ENCODE measurements at regions not wholly inside any gene's neighbourhood (a gene's known extent, or its start where the extent isn't known, plus 50 kb on each side); places are given as distances from the start of the nearest gene placed in this dataset.
"Not testable (repeated sequence)": the region's sequence is repeated elsewhere in the genome, so short reads cannot be mapped to it uniquely, and the experiment has no call there.

GRCh38 chr2:111402450-111402849 lies 281.7 kb downstream of the BCL2L11 start:
- H3K4me3 ChIP-seq; intact Hi-C loops (cut with DNase I); H3K27ac ChIP-seq; H3K9me3 ChIP-seq; H3K36me3 ChIP-seq; ATAC-seq; H3K4me1 ChIP-seq; H3K27me3 ChIP-seq; DNase-seq: not testable (repeated sequence)

GRCh38 chr2:111403287-111403686 lies 282.6 kb downstream of the BCL2L11 start:
- H3K36me3 ChIP-seq; H3K9me3 ChIP-seq; H3K4me1 ChIP-seq; H3K4me3 ChIP-seq; H3K27me3 ChIP-seq; intact Hi-C loops (cut with DNase I); DNase-seq; H3K27ac ChIP-seq; ATAC-seq: not testable (repeated sequence)

- H3K4me1 ChIP-seq; H3K27ac ChIP-seq; DNase-seq; H3K9me3 ChIP-seq; H3K27me3 ChIP-seq; ATAC-seq; intact Hi-C loops (cut with DNase I); H3K36me3 ChIP-seq; H3K4me3 ChIP-seq: not testable (repeated sequence)
Measured at GRCh38 chr2:111406616-111407015, 285.9 kb downstream of the BCL2L11 start.

- H3K27ac ChIP-seq; H3K36me3 ChIP-seq; intact Hi-C loops (cut with DNase I); H3K9me3 ChIP-seq; H3K4me1 ChIP-seq; H3K27me3 ChIP-seq; H3K4me3 ChIP-seq; DNase-seq; ATAC-seq: not testable (repeated sequence)
Measured at GRCh38 chr2:111407632-111408194, 287.0 kb downstream of the BCL2L11 start.

GRCh38 chr2:111410868-111411406 lies 290.2 kb downstream of the BCL2L11 start:
- H3K4me1 ChIP-seq; H3K27me3 ChIP-seq; H3K9me3 ChIP-seq; intact Hi-C loops (cut with DNase I); H3K36me3 ChIP-seq; DNase-seq; H3K27ac ChIP-seq; H3K4me3 ChIP-seq: not testable (repeated sequence)
- ATAC-seq = peak; percentile 71

GRCh38 chr2:111411867-111412681 lies 291.4 kb downstream of the BCL2L11 start:
- H3K4me3 ChIP-seq; H3K27ac ChIP-seq; DNase-seq; H3K36me3 ChIP-seq; H3K4me1 ChIP-seq; H3K9me3 ChIP-seq; H3K27me3 ChIP-seq; intact Hi-C loops (cut with DNase I): not testable (repeated sequence)
- ATAC-seq = peak; percentile 2

GRCh38 chr2:111412841-111413650 lies 292.3 kb downstream of the BCL2L11 start:
- H3K4me3 ChIP-seq; H3K9me3 ChIP-seq; ATAC-seq; DNase-seq; H3K27ac ChIP-seq; intact Hi-C loops (cut with DNase I); H3K27me3 ChIP-seq; H3K36me3 ChIP-seq; H3K4me1 ChIP-seq: not testable (repeated sequence)

- H3K4me3 ChIP-seq; intact Hi-C loops (cut with DNase I); H3K36me3 ChIP-seq; H3K4me1 ChIP-seq; H3K9me3 ChIP-seq; DNase-seq; H3K27me3 ChIP-seq; H3K27ac ChIP-seq: not testable (repeated sequence)
- peak; percentile 37 for ATAC-seq
Measured at GRCh38 chr2:111413950-111414349, 293.2 kb downstream of the BCL2L11 start.

GRCh38 chr2:111415765-111416743 lies 295.3 kb downstream of the BCL2L11 start:
- not testable (repeated sequence) for H3K4me1 ChIP-seq

GRCh38 chr2:111417026-111417425 lies 296.3 kb downstream of the BCL2L11 start:
- H3K27ac ChIP-seq; H3K4me1 ChIP-seq; H3K4me3 ChIP-seq; intact Hi-C loops (cut with DNase I); H3K27me3 ChIP-seq; H3K36me3 ChIP-seq; ATAC-seq; DNase-seq; H3K9me3 ChIP-seq: not testable (repeated sequence)

More at GRCh38 chr2:111415765-111416743, 295.3 kb downstream of the BCL2L11 start:
- H3K9me3 ChIP-seq; H3K4me3 ChIP-seq; H3K36me3 ChIP-seq; ATAC-seq; H3K27me3 ChIP-seq; DNase-seq; intact Hi-C loops (cut with DNase I); H3K27ac ChIP-seq: not testable (repeated sequence)

GRCh38 chr2:111418091-111418875 lies 297.6 kb downstream of the BCL2L11 start:
- intact Hi-C loops (cut with DNase I); H3K27ac ChIP-seq; DNase-seq; H3K9me3 ChIP-seq; ATAC-seq; H3K4me1 ChIP-seq; H3K27me3 ChIP-seq; H3K4me3 ChIP-seq; H3K36me3 ChIP-seq: not testable (repeated sequence)

GRCh38 chr2:111420074-111420473 lies 299.4 kb downstream of the BCL2L11 start:
- H3K36me3 ChIP-seq; H3K27me3 ChIP-seq; H3K4me3 ChIP-seq; ATAC-seq; intact Hi-C loops (cut with DNase I); H3K4me1 ChIP-seq; H3K27ac ChIP-seq; H3K9me3 ChIP-seq; DNase-seq: not testable (repeated sequence)

Data from upper lobe of right lung (tissue), 1 donor.